ENCODE measurements at regions not wholly inside any gene's neighbourhood (a gene's known extent, or its start where the extent isn't known, plus 50 kb on each side); places are given as distances from the start of the nearest gene placed in this dataset.

DNA sequence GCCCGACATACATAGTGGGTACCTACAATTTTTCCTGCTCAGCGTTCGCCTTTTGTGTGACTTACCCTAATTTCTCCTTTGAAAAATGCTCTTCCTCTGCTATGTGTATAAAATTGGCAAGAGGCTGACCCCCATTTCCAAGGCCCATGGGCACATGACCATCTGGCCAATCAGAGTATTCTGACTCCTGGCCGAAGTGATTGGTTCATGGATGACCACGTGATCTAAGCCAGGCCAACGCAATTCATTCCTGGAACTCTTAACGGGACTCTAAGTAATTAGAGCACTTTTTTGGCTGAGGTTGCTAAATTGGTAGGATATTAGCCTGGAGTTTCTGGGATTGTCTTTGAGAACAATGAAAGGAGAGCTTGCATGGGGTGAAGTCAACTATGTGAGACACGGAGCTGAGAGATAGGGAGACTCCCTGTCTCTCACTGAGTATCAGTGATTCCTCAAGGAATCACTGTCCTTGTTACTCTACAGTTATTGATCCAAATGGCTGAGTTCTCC, 110.1 kb upstream of the TBX3 start:
- DNase-seq (ENCODE audit: low spot score) = no peak
- Histone ChIP-seq H3K4me3 (no peak overlapping the region), H4K20me1 (ENCODE audit: low read depth) (no peaks in the 10 kb centered on the region), H3F3A (ENCODE audit: low read depth) (peaks cover 9% of the 10 kb centered on the region), H3K4me1 (peaks cover 6% of the 10 kb centered on the region), H3K27me3 (no peaks in the 10 kb centered on the region), H3K4me2 (no peak overlapping the region), H3K9ac (no peak overlapping the region), H3K79me2 (ENCODE audit: low read depth) (no peaks in the 10 kb centered on the region), H3K9me3 (ENCODE audit: low read depth) (no peaks in the 10 kb centered on the region), H2AFZ (replicated peaks) (no peak overlapping the region), H3K27ac (no peak overlapping the region), H3K36me3 (no peaks in the 10 kb centered on the region)
- Mint-ChIP-seq H3K4me1 (peaks cover 13% of the 10 kb centered on the region), H3K36me3 (no peaks in the 10 kb centered on the region), H3K9me3 (no peaks in the 10 kb centered on the region), H3K4me3 (no peak overlapping the region), H3K27me3 (ENCODE audit: insufficient read depth, low read depth) (peaks cover 10% of the 10 kb centered on the region), H3K27ac (no peak overlapping the region)
- no peak for TF ChIP-seq EZH2phosphoT487 (IDR thresholded peaks at IDR 0.05)
- TF ChIP-seq CTCF (IDR thresholded peaks at IDR 0.05) = no peak
- TF ChIP-seq EZH2 (IDR thresholded peaks at IDR 0.05) = no peak

- Mint-ChIP-seq H3K4me3 (no peak overlapping the region), H3K4me1 (peaks cover 3% of the 10 kb centered on the region), H3K9me3 (no peaks in the 10 kb centered on the region), H3K27me3 (ENCODE audit: insufficient read depth, low read depth) (peaks cover 8% of the 10 kb centered on the region), H3K27ac (no peak overlapping the region), H3K36me3 (no peaks in the 10 kb centered on the region)
- no peak overlapping the region for H3K27ac ChIP-seq
- H3K4me3 ChIP-seq = no peak overlapping the region
- H3K79me2 ChIP-seq (ENCODE audit: low read depth) = no peaks in the 10 kb centered on the region
- H4K20me1 ChIP-seq (ENCODE audit: low read depth) = no peaks in the 10 kb centered on the region
- H2AFZ ChIP-seq (replicated peaks) = no peak overlapping the region
- no peaks in the 10 kb centered on the region for H3K27me3 ChIP-seq
- TF ChIP-seq CTCF (IDR thresholded peaks at IDR 0.05) (no peak), EZH2phosphoT487 (IDR thresholded peaks at IDR 0.05) (no peak), EZH2 (IDR thresholded peaks at IDR 0.05) (no peak)
- H3K36me3 ChIP-seq = no peaks in the 10 kb centered on the region
- H3F3A ChIP-seq (ENCODE audit: low read depth) = no peaks in the 10 kb centered on the region
- no peak overlapping the region for H3K4me2 ChIP-seq
- no peaks in the 10 kb centered on the region for H3K9me3 ChIP-seq (ENCODE audit: low read depth)
- H3K9ac ChIP-seq = no peak overlapping the region
- no peak for DNase-seq (ENCODE audit: low spot score)
- no peaks in the 10 kb centered on the region for H3K4me1 ChIP-seq
These were observed 106.3 kb upstream of the TBX3 start for GRCh38 chr12:114790276-114790675.

DNA sequence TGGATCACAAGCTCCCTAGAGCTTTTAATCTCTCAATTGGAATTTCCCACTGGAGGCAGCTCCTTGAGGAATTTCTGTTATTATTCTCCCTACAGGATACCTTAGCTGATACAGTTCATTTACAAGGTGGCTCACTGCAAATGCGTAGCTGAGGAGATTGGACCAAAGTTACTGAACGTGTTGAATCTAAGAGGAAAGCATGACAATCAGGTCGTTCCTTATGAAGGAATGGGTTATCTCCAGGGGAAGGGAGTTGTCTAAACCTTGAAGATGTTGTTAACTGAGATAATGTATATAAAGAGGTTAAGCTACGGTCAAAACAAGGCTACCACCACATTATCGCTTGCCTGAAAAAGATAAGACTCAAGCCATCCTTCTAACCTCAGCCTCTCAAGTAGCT, 105.8 kb upstream of the TBX3 start:
- no peaks in the 10 kb centered on the region for H3K79me2 ChIP-seq (ENCODE audit: low read depth)
- no peaks in the 10 kb centered on the region for H4K20me1 ChIP-seq (ENCODE audit: low read depth)
- H3K36me3 ChIP-seq = no peaks in the 10 kb centered on the region
- no peak overlapping the region for H3K9ac ChIP-seq
- H3K4me3 ChIP-seq = no peak overlapping the region
- H3K9me3 Mint-ChIP-seq = no peaks in the 10 kb centered on the region
- no peak overlapping the region for H2AFZ ChIP-seq (replicated peaks)
- peaks cover 3% of the 10 kb centered on the region for H3K4me1 Mint-ChIP-seq
- H3K9me3 ChIP-seq (ENCODE audit: low read depth) = no peaks in the 10 kb centered on the region
- no peaks in the 10 kb centered on the region for H3K4me1 ChIP-seq
- TF ChIP-seq EZH2 (IDR thresholded peaks at IDR 0.05) = no peak
- no peak for TF ChIP-seq EZH2phosphoT487 (IDR thresholded peaks at IDR 0.05)
- no peak for TF ChIP-seq CTCF (IDR thresholded peaks at IDR 0.05)
- H3F3A ChIP-seq (ENCODE audit: low read depth) = no peaks in the 10 kb centered on the region
- no peak overlapping the region for H3K4me2 ChIP-seq
- DNase-seq (ENCODE audit: low spot score) = no peak
- H3K36me3 Mint-ChIP-seq = no peaks in the 10 kb centered on the region
- H3K27ac Mint-ChIP-seq = no peak overlapping the region
- no peak overlapping the region for H3K27ac ChIP-seq
- peaks cover 5% of the 10 kb centered on the region for H3K27me3 Mint-ChIP-seq (ENCODE audit: insufficient read depth, low read depth)
- no peaks in the 10 kb centered on the region for H3K27me3 ChIP-seq
- no peak overlapping the region for H3K4me3 Mint-ChIP-seq
